GM21528 (cell line): ENCODE measurements at regions not wholly inside any gene's neighbourhood (a gene's known extent, or its start where the extent isn't known, plus 50 kb on each side); places are given as distances from the start of the nearest gene placed in this dataset.

Experiments
- ATAC-seq: cut with Tn5 transposase; IDR thresholded peaks from one replicate; pipeline ENCODE4 v1.9.1; 2021; ENCODE audit warnings: mild to moderate bottlenecking, moderate library complexity; ENCODE audit not compliant: unreplicated experiment, low FRiP score

- ATAC-seq: no peak
Observed at GRCh38 chr9:115594557-115594956, 476.6 kb upstream of the TNC start.

GRCh38 chr9:115596021-115596745, 478.2 kb upstream of the TNC start:
- no peak for ATAC-seq

GRCh38 chr9:115596746-115597080, 478.8 kb upstream of the TNC start:
- ATAC-seq: no peak

- ATAC-seq: no peak
Observed at GRCh38 chr9:115597330-115597895, 479.5 kb upstream of the TNC start.

- ATAC-seq: no peak
Observed at GRCh38 chr9:115598751-115599150, 480.8 kb upstream of the TNC start.

- ATAC-seq: no peak
Observed at GRCh38 chr9:115599898-115600297, 481.9 kb upstream of the TNC start.

- no peak for ATAC-seq
Observed at GRCh38 chr9:115601434-115601833, 483.5 kb upstream of the TNC start.

GRCh38 chr9:115604831-115605483, 487.0 kb upstream of the TNC start:
- ATAC-seq: no peak

- no peak for ATAC-seq
Observed at GRCh38 chr9:115606838-115607237, 488.9 kb upstream of the TNC start.

GRCh38 chr9:115614326-115614999, 496.5 kb upstream of the TNC start:
- ATAC-seq: no peak

GRCh38 chr9:115615000-115615401, 497.0 kb upstream of the TNC start:
- ATAC-seq: no peak

GRCh38 chr9:115615821-115616665, 498.1 kb upstream of the TNC start:
- no peak for ATAC-seq

GRCh38 chr9:115616666-115617239, 498.8 kb upstream of the TNC start:
- ATAC-seq: no peak

- no peak for ATAC-seq
Observed at GRCh38 chr9:115625251-115625650, 507.3 kb upstream of the TNC start.

GRCh38 chr9:115625954-115626353, 508.0 kb upstream of the TNC start:
- ATAC-seq: no peak

GRCh38 chr9:115627511-115627910, 509.6 kb upstream of the TNC start:
- ATAC-seq: no peak

GRCh38 chr9:115628426-115628825, 510.5 kb upstream of the TNC start:
- ATAC-seq: no peak

- no peak for ATAC-seq
Observed at GRCh38 chr9:115629879-115630840, 512.2 kb upstream of the TNC start.

- no peak for ATAC-seq
Observed at GRCh38 chr9:115632391-115632790, 514.4 kb upstream of the TNC start.
